ENCODE measurements at regions not wholly inside any gene's neighbourhood (a gene's known extent, or its start where the extent isn't known, plus 50 kb on each side); places are given as distances from the start of the nearest gene placed in this dataset.

GRCh38 chr16:6888531-6888930 lies 444.1 kb upstream of the RBFOX1 start:
- TF ChIP-seq POLR2AphosphoS5 (IDR thresholded peaks at IDR 0.05; ENCODE audit: insufficient read depth in 1 of 2, low read depth in 1 of 2): no peak
- no peak for TF ChIP-seq POLR2A (IDR thresholded peaks at IDR 0.05)
- TF ChIP-seq CTCF (IDR thresholded peaks at IDR 0.05): no peak
- Histone ChIP-seq H3K4me3 (no peak overlapping the region), H3K36me3 (no peaks in the 10 kb centered on the region), H3K27me3 (no peaks in the 10 kb centered on the region), H3K9me3 (no peaks in the 10 kb centered on the region), H3K27ac (no peak overlapping the region), H3K4me1 (no peaks in the 10 kb centered on the region)
- intact Hi-C loops (cut with DNase I): no loop called here
- no peak for DNase-seq (ENCODE audit: extremely low spot score in 2 of 2)

- Histone ChIP-seq H3K4me3 (no peak overlapping the region), H3K4me1 (no peaks in the 10 kb centered on the region), H3K36me3 (no peaks in the 10 kb centered on the region), H3K9me3 (no peaks in the 10 kb centered on the region), H3K27ac (no peak overlapping the region), H3K27me3 (no peaks in the 10 kb centered on the region)
- DNase-seq (ENCODE audit: extremely low spot score in 2 of 2): no peak
- intact Hi-C loops (cut with DNase I): no loop called here
- no peak for TF ChIP-seq CTCF (IDR thresholded peaks at IDR 0.05)
- TF ChIP-seq POLR2AphosphoS5 (IDR thresholded peaks at IDR 0.05; ENCODE audit: insufficient read depth in 1 of 2, low read depth in 1 of 2): no peak
- TF ChIP-seq POLR2A (IDR thresholded peaks at IDR 0.05): no peak
Measured at GRCh38 chr16:6884002-6884401, 448.6 kb upstream of the RBFOX1 start.

GRCh38 chr16:6880263-6880662 lies 452.4 kb upstream of the RBFOX1 start:
- DNase-seq (ENCODE audit: extremely low spot score in 2 of 2): no peak
- Histone ChIP-seq H3K27ac (no peak overlapping the region), H3K4me3 (no peak overlapping the region), H3K27me3 (no peaks in the 10 kb centered on the region), H3K4me1 (no peaks in the 10 kb centered on the region), H3K9me3 (no peaks in the 10 kb centered on the region), H3K36me3 (no peaks in the 10 kb centered on the region)
- intact Hi-C loops (cut with DNase I): no loop called here
- TF ChIP-seq POLR2AphosphoS5 (IDR thresholded peaks at IDR 0.05; ENCODE audit: insufficient read depth in 1 of 2, low read depth in 1 of 2) (no peak), POLR2A (IDR thresholded peaks at IDR 0.05) (no peak), CTCF (IDR thresholded peaks at IDR 0.05) (no peak)

- intact Hi-C loops (cut with DNase I): no loop called here
- H3K4me3 ChIP-seq: no peak overlapping the region
- no peaks in the 10 kb centered on the region for H3K36me3 ChIP-seq
- DNase-seq (ENCODE audit: extremely low spot score in 2 of 2): no peak
- H3K4me1 ChIP-seq: no peaks in the 10 kb centered on the region
- H3K27me3 ChIP-seq: no peaks in the 10 kb centered on the region
- H3K27ac ChIP-seq: no peak overlapping the region
- TF ChIP-seq POLR2A (IDR thresholded peaks at IDR 0.05): no peak
- no peak for TF ChIP-seq POLR2AphosphoS5 (IDR thresholded peaks at IDR 0.05; ENCODE audit: insufficient read depth in 1 of 2, low read depth in 1 of 2)
- TF ChIP-seq CTCF (IDR thresholded peaks at IDR 0.05): no peak
- no peaks in the 10 kb centered on the region for H3K9me3 ChIP-seq
Measured at GRCh38 chr16:6864671-6865070, 468.0 kb upstream of the RBFOX1 start.

- Histone ChIP-seq H3K9me3 (no peaks in the 10 kb centered on the region), H3K4me3 (no peak overlapping the region), H3K36me3 (no peaks in the 10 kb centered on the region), H3K4me1 (no peaks in the 10 kb centered on the region), H3K27ac (no peak overlapping the region), H3K27me3 (no peaks in the 10 kb centered on the region)
- no peak for TF ChIP-seq CTCF (IDR thresholded peaks at IDR 0.05)
- no peak for TF ChIP-seq POLR2AphosphoS5 (IDR thresholded peaks at IDR 0.05; ENCODE audit: insufficient read depth in 1 of 2, low read depth in 1 of 2)
- TF ChIP-seq POLR2A (IDR thresholded peaks at IDR 0.05): no peak
- DNase-seq (ENCODE audit: extremely low spot score in 2 of 2): no peak
- intact Hi-C loops (cut with DNase I): no loop called here
Measured at GRCh38 chr16:6864244-6864643, 468.4 kb upstream of the RBFOX1 start.

All from vagina (tissue), 2 donors.